ENCODE measurements at regions not wholly inside any gene's neighbourhood (a gene's known extent, or its start where the extent isn't known, plus 50 kb on each side); places are given as distances from the start of the nearest gene placed in this dataset.

DNA sequence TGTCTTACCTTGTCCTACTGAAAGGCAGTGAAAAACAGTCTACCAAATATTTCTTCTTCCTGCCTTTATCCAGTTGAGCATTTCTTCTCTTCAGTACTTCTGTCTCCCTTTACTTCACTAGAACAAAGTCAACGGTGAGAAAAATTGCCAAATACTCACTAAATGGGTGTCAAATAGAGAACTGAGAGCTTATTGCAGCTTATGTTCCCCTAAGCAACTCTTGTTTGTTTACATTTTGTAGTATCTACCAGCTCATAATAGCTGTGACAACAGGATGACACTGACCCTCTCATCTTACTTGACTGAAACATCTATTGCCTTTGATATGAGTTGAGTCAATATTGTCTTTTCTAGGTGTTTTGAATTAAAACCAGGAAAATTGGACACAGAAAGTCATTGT, 327.9 kb upstream of the SORCS1 start:
- TF ChIP-seq, protein P1, sequence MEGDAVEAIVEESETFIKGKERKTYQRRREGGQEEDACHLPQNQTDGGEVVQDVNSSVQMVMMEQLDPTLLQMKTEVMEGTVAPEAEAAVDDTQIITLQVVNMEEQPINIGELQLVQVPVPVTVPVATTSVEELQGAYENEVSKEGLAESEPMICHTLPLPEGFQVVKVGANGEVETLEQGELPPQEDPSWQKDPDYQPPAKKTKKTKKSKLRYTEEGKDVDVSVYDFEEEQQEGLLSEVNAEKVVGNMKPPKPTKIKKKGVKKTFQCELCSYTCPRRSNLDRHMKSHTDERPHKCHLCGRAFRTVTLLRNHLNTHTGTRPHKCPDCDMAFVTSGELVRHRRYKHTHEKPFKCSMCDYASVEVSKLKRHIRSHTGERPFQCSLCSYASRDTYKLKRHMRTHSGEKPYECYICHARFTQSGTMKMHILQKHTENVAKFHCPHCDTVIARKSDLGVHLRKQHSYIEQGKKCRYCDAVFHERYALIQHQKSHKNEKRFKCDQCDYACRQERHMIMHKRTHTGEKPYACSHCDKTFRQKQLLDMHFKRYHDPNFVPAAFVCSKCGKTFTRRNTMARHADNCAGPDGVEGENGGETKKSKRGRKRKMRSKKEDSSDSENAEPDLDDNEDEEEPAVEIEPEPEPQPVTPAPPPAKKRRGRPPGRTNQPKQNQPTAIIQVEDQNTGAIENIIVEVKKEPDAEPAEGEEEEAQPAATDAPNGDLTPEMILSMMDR (IDR thresholded peaks at IDR 0.05), result no peak
- TF ChIP-seq POLR2A (IDR thresholded peaks at IDR 0.05), result no peak
- TF ChIP-seq POLR2AphosphoS5 (IDR thresholded peaks at IDR 0.05), result no peak
- TF ChIP-seq EP300 (IDR thresholded peaks at IDR 0.05), result no peak

Measured in upper lobe of left lung (tissue), 4 donors.